ENCODE measurements at regions not wholly inside any gene's neighbourhood (a gene's known extent, or its start where the extent isn't known, plus 50 kb on each side); places are given as distances from the start of the nearest gene placed in this dataset.

DNA sequence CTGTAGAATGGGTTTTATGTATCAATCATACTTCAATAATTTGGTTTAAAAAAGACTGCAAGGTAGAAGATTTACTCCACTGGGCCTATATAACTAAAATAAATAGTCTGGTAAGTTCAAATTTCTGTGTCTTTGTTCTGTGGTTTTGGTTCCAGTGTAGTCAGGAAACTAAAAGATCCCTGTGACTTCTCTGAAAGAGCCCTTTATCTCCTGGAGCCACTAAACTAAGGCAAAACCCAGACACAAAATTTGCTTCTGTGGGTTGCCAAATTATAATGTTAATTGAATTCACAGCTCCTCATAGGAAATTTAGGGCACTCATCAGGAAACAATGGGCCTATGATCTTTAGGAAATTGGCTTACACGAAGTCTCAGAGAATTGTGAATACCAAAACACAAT, 1038.4 kb downstream of the GALC start:
- H3K27me3 Mint-ChIP-seq (ENCODE audit: insufficient read depth): no peaks in the 10 kb centered on the region
- no peak for DNase-seq
- WGBS, 2 experiments (ENCODE audit: insufficient coverage in 1 of 2, insufficient read length in 1 of 2): 6 to 33% methylated on average over 1 of the region's 1 CpG

DNA sequence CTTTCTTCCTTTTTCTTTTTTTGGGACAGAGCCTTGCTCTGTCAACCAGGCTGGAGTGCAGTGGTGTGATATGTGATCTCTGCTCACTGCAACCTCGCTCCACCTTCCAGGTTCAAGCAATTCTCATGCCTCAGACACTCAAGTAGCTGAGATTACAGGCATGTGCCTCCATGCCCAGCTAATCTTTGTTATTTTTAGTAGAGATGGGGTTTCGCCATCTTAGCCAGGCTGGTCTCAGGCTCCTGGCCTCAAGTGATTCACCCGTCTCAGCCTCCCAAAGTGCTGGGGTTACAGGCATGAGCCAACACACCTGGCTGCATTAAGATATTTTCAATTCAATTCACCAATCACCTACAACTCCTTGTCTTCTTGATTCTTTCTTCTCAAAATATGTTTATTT, 1046.5 kb downstream of the GALC start:
- peaks cover 3% of the 10 kb centered on the region for H3K4me1 ChIP-seq (ENCODE audit: control insufficient read depth, insufficient read depth, low read length)
- Mint-ChIP-seq H3K27me3 (ENCODE audit: insufficient read depth) (no peaks in the 10 kb centered on the region), H3K4me3 (no peak overlapping the region), H3K27ac (no peak overlapping the region), H3K36me3 (ENCODE audit: low read depth) (no peaks in the 10 kb centered on the region), H3K4me1 (peaks cover 5% of the 10 kb centered on the region), H3K9me3 (no peaks in the 10 kb centered on the region)
- no peak overlapping the region for H3K9ac ChIP-seq (ENCODE audit: extremely low read depth, low read length, poor library complexity, severe bottlenecking)
- no peaks in the 10 kb centered on the region for H3K9me3 ChIP-seq (ENCODE audit: control insufficient read depth, low read length)
- H3K27me3 ChIP-seq (ENCODE audit: control insufficient read depth, insufficient read depth, low read length, poor library complexity, severe bottlenecking): no peaks in the 10 kb centered on the region
- TF ChIP-seq, protein P1, sequence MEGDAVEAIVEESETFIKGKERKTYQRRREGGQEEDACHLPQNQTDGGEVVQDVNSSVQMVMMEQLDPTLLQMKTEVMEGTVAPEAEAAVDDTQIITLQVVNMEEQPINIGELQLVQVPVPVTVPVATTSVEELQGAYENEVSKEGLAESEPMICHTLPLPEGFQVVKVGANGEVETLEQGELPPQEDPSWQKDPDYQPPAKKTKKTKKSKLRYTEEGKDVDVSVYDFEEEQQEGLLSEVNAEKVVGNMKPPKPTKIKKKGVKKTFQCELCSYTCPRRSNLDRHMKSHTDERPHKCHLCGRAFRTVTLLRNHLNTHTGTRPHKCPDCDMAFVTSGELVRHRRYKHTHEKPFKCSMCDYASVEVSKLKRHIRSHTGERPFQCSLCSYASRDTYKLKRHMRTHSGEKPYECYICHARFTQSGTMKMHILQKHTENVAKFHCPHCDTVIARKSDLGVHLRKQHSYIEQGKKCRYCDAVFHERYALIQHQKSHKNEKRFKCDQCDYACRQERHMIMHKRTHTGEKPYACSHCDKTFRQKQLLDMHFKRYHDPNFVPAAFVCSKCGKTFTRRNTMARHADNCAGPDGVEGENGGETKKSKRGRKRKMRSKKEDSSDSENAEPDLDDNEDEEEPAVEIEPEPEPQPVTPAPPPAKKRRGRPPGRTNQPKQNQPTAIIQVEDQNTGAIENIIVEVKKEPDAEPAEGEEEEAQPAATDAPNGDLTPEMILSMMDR (conservative IDR thresholded peaks at IDR 0.05): no peak
- DNase-seq: no peak
- 94 to 100% methylated on average over 2 to 3 of the region's 3 CpGs for WGBS, 2 experiments (ENCODE audit: insufficient coverage in 1 of 2, insufficient read length in 1 of 2)
- H3K4me3 ChIP-seq (ENCODE audit: low read length): no peak overlapping the region
- H3K27ac ChIP-seq (ENCODE audit: low read depth, low read length): no peak overlapping the region
- H3K36me3 ChIP-seq (ENCODE audit: control insufficient read depth, insufficient read depth, low read length): no peaks in the 10 kb centered on the region

More for the DNA sequence above, 1038.4 kb downstream of the GALC start:
- Mint-ChIP-seq H3K4me3 (no peak overlapping the region), H3K36me3 (ENCODE audit: low read depth) (no peaks in the 10 kb centered on the region), H3K4me1 (peaks cover 8% of the 10 kb centered on the region), H3K27ac (no peak overlapping the region), H3K9me3 (no peaks in the 10 kb centered on the region)
- no peak overlapping the region for H3K4me3 ChIP-seq (ENCODE audit: low read length)
- H3K4me1 ChIP-seq (ENCODE audit: control insufficient read depth, insufficient read depth, low read length): no peaks in the 10 kb centered on the region
- no peaks in the 10 kb centered on the region for H3K9me3 ChIP-seq (ENCODE audit: control insufficient read depth, low read length)
- no peak overlapping the region for H3K27ac ChIP-seq (ENCODE audit: low read depth, low read length)
- TF ChIP-seq, protein P1 (conservative IDR thresholded peaks at IDR 0.05): no peak
- no peaks in the 10 kb centered on the region for H3K36me3 ChIP-seq (ENCODE audit: control insufficient read depth, insufficient read depth, low read length)
- no peaks in the 10 kb centered on the region for H3K27me3 ChIP-seq (ENCODE audit: control insufficient read depth, insufficient read depth, low read length, poor library complexity, severe bottlenecking)
- no peak overlapping the region for H3K9ac ChIP-seq (ENCODE audit: extremely low read depth, low read length, poor library complexity, severe bottlenecking)

DNA sequence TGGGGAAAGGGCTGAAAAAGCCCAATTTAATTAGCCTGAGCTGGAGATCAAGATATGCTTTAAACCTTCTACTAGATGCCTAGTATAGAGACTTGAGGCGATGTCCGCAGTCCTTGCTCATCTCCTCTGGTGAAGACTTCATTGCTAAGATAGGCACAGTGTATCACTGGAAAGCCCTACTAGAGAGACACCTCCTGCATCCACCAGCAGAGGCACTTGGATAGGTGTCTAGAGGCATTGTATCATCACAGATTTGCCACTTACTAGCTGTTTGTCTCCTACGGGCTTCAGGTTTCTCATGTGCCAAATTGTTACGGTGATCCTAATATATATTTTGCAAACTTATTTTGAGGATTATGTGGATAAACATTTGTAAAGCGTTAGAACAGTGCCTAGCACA, 1048.5 kb downstream of the GALC start:
- WGBS, 2 experiments (ENCODE audit: insufficient coverage in 1 of 2, insufficient read length in 1 of 2): 92% methylated on average over 3 to 5 of the region's 5 CpGs

More for the DNA sequence above, 1048.5 kb downstream of the GALC start:
- no peak overlapping the region for H3K27ac Mint-ChIP-seq
- Histone ChIP-seq H3K4me3 (ENCODE audit: low read length) (no peak overlapping the region), H3K27me3 (ENCODE audit: control insufficient read depth, insufficient read depth, low read length, poor library complexity, severe bottlenecking) (no peaks in the 10 kb centered on the region), H3K27ac (ENCODE audit: low read depth, low read length) (no peak overlapping the region), H3K4me1 (ENCODE audit: control insufficient read depth, insufficient read depth, low read length) (peaks cover 3% of the 10 kb centered on the region), H3K9me3 (ENCODE audit: control insufficient read depth, low read length) (no peaks in the 10 kb centered on the region), H3K9ac (ENCODE audit: extremely low read depth, low read length, poor library complexity, severe bottlenecking) (no peak overlapping the region), H3K36me3 (ENCODE audit: control insufficient read depth, insufficient read depth, low read length) (no peaks in the 10 kb centered on the region)
- peaks cover 5% of the 10 kb centered on the region for H3K4me1 Mint-ChIP-seq
- H3K4me3 Mint-ChIP-seq: no peak overlapping the region
- no peaks in the 10 kb centered on the region for H3K9me3 Mint-ChIP-seq
- TF ChIP-seq, protein P1 (conservative IDR thresholded peaks at IDR 0.05): peak; percentile 54
- no peaks in the 10 kb centered on the region for H3K36me3 Mint-ChIP-seq (ENCODE audit: low read depth)
- no peaks in the 10 kb centered on the region for H3K27me3 Mint-ChIP-seq (ENCODE audit: insufficient read depth)
- no peak for DNase-seq

Data from endodermal cell (in vitro differentiated cells).